ENCODE measurements at regions not wholly inside any gene's neighbourhood (a gene's known extent, or its start where the extent isn't known, plus 50 kb on each side); places are given as distances from the start of the nearest gene placed in this dataset.

- DNase-seq = no peak
- no peaks in the 10 kb centered on the region for H3K36me3 Mint-ChIP-seq
- peaks cover 0 to 28% (median 8%) of the 10 kb centered on the region in 3 donors for H3K27me3 Mint-ChIP-seq
- H3K9me3 Mint-ChIP-seq = peaks cover 2 to 11% (median 8%) of the 10 kb centered on the region in 7 donors
- no peak overlapping the region for H3K27ac Mint-ChIP-seq
- H3K4me3 Mint-ChIP-seq = no peak overlapping the region
- ATAC-seq (ENCODE audit: low read depth in 2 of 2) = no peak
- no peaks in the 10 kb centered on the region for H3K4me1 Mint-ChIP-seq
These were observed 73.7 kb upstream of the TNFRSF21 start for GRCh38 chr6:47383360-47383759.

- H3K36me3 Mint-ChIP-seq = peaks cover 8 to 30% of the 10 kb centered on the region in 2 donors
- peaks cover 0 to 7% (median 5%) of the 10 kb centered on the region in 3 donors for H3K27me3 Mint-ChIP-seq
- DNase-seq (no peak), ATAC-seq (ENCODE audit: low read depth in 2 of 2) (no peak)
- no peak overlapping the region for H3K4me3 Mint-ChIP-seq
- H3K27ac Mint-ChIP-seq = peak overlapping the region in 1 of 6 donors; percentile 47
- H3K4me1 Mint-ChIP-seq = no peaks in the 10 kb centered on the region
- H3K9me3 Mint-ChIP-seq = peaks cover 10 to 29% (median 21%) of the 10 kb centered on the region in 7 donors
These were observed 82.0 kb upstream of the TNFRSF21 start for GRCh38 chr6:47391675-47392074.

GRCh38 chr6:47392251-47392650 lies 82.5 kb upstream of the TNFRSF21 start:
- H3K4me3 Mint-ChIP-seq = no peak overlapping the region
- H3K9me3 Mint-ChIP-seq = peaks cover 10 to 29% (median 21%) of the 10 kb centered on the region in 7 donors
- H3K36me3 Mint-ChIP-seq = peaks cover 8 to 30% of the 10 kb centered on the region in 2 donors
- no peaks in the 10 kb centered on the region for H3K4me1 Mint-ChIP-seq
- H3K27me3 Mint-ChIP-seq = peaks cover 0 to 7% (median 5%) of the 10 kb centered on the region in 3 donors
- no peak for ATAC-seq (ENCODE audit: low read depth in 2 of 2)
- no peak for DNase-seq
- no peak overlapping the region for H3K27ac Mint-ChIP-seq

DNA sequence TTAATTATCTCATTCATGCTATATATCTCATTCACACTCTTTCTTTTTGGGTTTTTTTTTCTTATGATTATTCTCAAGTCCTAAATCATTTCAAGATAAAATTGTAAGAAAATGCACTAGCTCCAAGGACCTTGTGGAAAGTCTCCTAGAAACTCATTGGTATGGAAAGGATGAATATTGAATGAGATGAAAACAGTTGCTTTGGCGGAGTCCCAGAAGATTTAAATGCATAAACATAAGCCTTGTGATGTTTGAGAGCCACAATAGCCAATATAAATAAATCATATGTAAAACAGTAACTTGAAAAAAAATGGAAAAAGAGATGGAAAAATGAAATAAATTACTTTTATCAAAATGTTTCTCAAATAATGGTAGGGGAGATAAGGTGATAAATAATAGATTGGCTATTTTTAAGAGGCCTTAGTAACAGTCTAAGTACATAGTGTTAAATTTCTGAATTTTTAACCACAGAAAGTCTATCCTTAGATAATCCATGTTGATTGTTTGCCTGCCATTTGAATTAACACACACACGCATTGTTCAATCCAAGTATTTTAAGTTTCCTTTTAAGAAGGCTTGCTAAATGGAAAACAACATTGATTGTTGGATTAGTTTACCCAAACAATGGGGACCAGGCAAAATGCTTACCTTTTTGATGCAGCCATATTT lies 81.1 kb upstream of the CD2AP start:
- Mint-ChIP-seq H3K27me3 (peaks cover 0 to 5% (median 0%) of the 10 kb centered on the region in 3 donors), H3K36me3 (peaks cover 0 to 11% of the 10 kb centered on the region in 2 donors), H3K27ac (no peak overlapping the region), H3K4me3 (no peak overlapping the region), H3K9me3 (peaks cover 0 to 9% (median 4%) of the 10 kb centered on the region in 7 donors), H3K4me1 (no peaks in the 10 kb centered on the region)
- DNase-seq (no peak), ATAC-seq (ENCODE audit: low read depth in 2 of 2) (no peak)

- H3K9me3 Mint-ChIP-seq = no peaks in the 10 kb centered on the region
- peaks cover 4 to 7% (median 6%) of the 10 kb centered on the region in 3 donors for H3K4me1 Mint-ChIP-seq
- DNase-seq (no peak), ATAC-seq (ENCODE audit: low read depth in 2 of 2) (no peak)
- no peak overlapping the region for H3K4me3 Mint-ChIP-seq
- H3K27me3 Mint-ChIP-seq = no peaks in the 10 kb centered on the region
- no peaks in the 10 kb centered on the region for H3K36me3 Mint-ChIP-seq
- H3K27ac Mint-ChIP-seq = no peak overlapping the region
These were observed 77.0 kb upstream of the CD2AP start for GRCh38 chr6:47400581-47400980.

DNA sequence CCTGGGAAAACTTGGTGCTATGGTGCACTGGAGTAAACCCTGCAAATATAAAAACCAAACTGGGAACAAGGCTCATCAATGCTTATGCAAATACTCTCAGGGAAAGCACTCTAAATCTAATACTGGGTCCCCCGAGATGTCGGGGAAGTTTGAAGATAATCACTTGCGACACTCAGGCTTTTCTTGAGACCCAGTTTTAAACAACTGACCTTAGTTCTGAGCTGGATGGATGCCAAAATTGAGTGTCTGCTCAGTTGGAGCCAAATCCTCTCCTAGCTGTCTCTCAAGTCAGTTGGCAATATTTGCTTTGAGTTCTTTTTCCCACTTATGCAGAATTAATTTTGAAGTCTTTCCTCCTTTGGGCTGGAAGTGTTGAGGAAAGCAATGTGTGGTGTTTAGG lies 75.5 kb upstream of the CD2AP start:
- H3K4me1 Mint-ChIP-seq = peaks cover 4 to 7% (median 6%) of the 10 kb centered on the region in 3 donors
- no peaks in the 10 kb centered on the region for H3K27me3 Mint-ChIP-seq
- ATAC-seq (ENCODE audit: low read depth in 2 of 2) (no peak), DNase-seq (no peak)
- H3K9me3 Mint-ChIP-seq = no peaks in the 10 kb centered on the region
- H3K4me3 Mint-ChIP-seq = no peak overlapping the region
- no peak overlapping the region for H3K27ac Mint-ChIP-seq
- H3K36me3 Mint-ChIP-seq = no peaks in the 10 kb centered on the region

DNA sequence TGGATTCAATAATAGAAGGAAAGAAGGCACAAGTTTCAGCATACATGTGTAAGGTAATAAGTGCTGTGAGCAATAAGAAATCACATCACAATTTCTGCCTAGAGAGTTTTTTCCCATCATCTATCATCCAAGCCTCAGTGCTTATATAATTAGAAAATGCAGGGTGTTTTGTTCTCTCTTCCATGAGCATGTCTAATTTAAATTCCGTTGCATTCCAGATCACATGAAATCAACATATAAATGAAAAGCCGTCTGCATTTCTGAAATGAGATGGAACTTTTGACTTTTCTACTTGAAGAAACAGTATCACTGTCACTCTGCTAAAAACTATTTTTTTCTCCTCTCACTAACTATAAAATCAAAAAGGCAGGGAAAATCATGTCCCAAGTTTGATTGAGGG lies 74.5 kb upstream of the CD2AP start:
- Mint-ChIP-seq H3K4me3 (no peak overlapping the region), H3K4me1 (peaks cover 4 to 7% (median 6%) of the 10 kb centered on the region in 3 donors), H3K9me3 (no peaks in the 10 kb centered on the region), H3K36me3 (no peaks in the 10 kb centered on the region), H3K27me3 (no peaks in the 10 kb centered on the region), H3K27ac (no peak overlapping the region)
- ATAC-seq (ENCODE audit: low read depth in 2 of 2) (no peak), DNase-seq (no peak)

DNA sequence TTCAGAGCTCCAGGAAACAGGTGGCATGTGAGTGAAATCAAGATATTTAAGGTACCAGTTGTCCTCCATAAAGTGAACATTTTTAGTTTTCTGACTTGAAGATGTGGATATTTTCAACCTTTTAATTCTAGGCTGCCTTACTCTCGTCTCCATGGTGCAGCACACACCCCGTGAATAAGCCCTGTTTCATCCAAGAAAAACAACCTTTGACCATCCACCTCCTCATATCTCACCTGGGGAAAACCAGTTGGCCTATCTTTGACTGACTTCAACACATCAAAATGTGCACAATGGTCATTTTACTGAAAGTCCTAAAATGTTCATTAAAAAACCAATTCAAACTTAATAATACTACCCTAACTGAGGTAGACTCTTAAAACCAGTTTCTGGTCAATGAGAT lies 73.8 kb upstream of the CD2AP start:
- no peaks in the 10 kb centered on the region for H3K9me3 Mint-ChIP-seq
- peaks cover 4 to 7% (median 6%) of the 10 kb centered on the region in 3 donors for H3K4me1 Mint-ChIP-seq
- DNase-seq (no peak), ATAC-seq (ENCODE audit: low read depth in 2 of 2) (no peak)
- no peak overlapping the region for H3K27ac Mint-ChIP-seq
- no peaks in the 10 kb centered on the region for H3K27me3 Mint-ChIP-seq
- no peaks in the 10 kb centered on the region for H3K36me3 Mint-ChIP-seq
- H3K4me3 Mint-ChIP-seq = peak overlapping the region in 4 of 8 donors; percentile 0 to 58 (median 16)

DNA sequence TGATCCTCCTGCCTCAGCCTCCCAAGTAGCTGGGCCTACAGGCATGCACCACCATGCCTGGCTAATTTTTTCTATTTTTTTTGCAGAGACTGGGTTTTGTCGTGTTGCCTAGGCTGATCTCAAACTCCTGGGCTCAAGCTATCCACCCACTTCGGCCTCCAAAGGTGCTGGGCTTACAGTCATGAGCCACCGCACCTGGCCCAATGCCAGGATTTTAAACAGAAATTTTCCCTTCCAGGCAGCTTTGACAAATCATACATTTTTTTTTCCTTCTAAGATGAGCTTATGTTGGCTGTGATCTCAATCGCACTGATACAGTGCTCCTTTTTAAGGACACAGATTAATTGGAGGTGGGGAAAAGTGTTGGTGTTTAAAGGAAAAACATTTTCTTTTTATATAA lies 73.2 kb upstream of the CD2AP start:
- Mint-ChIP-seq H3K36me3 (no peaks in the 10 kb centered on the region), H3K27ac (no peak overlapping the region), H3K27me3 (no peaks in the 10 kb centered on the region), H3K4me3 (no peak overlapping the region), H3K4me1 (peaks cover 4 to 7% (median 6%) of the 10 kb centered on the region in 3 donors), H3K9me3 (no peaks in the 10 kb centered on the region)
- DNase-seq = no peak
- no peak for ATAC-seq (ENCODE audit: low read depth in 2 of 2)

- H3K4me3 Mint-ChIP-seq = no peak overlapping the region
- no peak for ATAC-seq (ENCODE audit: low read depth in 2 of 2)
- H3K27ac Mint-ChIP-seq = peak overlapping the region in 2 of 6 donors; percentile 26 to 29
- H3K36me3 Mint-ChIP-seq = no peaks in the 10 kb centered on the region
- DNase-seq = no peak
- H3K4me1 Mint-ChIP-seq = peaks cover 4 to 7% (median 6%) of the 10 kb centered on the region in 3 donors
- no peaks in the 10 kb centered on the region for H3K9me3 Mint-ChIP-seq
- H3K27me3 Mint-ChIP-seq = no peaks in the 10 kb centered on the region
These were observed 72.3 kb upstream of the CD2AP start for GRCh38 chr6:47405273-47405672.

DNA sequence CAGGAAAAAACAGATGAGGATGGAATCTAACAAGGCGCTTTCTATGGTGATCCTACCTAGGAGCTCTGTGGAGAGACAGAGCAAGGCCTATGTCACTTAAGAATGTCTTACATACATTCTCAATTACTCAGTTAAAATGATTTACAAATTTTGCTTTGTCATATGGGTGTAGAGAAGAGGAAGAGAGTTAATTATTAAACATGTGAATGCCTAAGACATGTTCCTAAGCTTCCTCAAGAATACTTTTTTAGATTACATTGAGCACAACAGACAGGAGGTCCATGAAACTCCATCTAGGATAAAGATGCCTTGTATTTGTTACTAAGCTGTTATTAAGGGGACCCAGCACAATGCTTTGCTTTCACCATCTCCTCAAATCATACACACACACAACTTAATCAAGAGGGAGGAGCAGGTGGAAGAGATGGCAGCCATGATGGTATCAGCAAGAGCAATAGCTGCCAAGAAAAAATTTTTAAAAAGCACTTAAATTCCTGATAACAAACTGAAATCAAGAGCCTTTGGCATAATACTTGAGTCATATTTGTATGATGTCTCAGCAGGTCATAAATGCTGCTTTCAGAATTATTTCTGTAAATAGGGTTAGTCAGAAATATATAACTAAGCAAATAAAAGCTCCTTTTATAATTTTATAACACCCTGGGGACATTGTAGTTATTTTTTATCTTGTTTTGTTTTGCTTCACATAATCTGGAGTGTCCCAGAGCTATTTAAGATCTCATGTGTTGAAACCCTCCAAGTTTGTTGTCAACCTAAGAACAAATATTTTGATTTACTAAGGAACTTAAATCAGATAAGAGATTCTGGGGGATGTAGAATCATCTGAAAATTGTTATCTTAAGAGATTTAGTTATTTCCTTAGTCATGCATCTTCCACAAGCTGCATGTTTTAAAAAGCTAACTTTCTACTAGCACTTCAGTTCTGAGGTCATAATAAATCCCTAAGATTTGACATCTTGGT lies 70.0 kb upstream of the CD2AP start:
- peaks cover under 1 to 6% (median 3%) of the 10 kb centered on the region in 3 donors for H3K4me1 Mint-ChIP-seq
- no peaks in the 10 kb centered on the region for H3K36me3 Mint-ChIP-seq
- H3K27me3 Mint-ChIP-seq = no peaks in the 10 kb centered on the region
- DNase-seq (no peak), ATAC-seq (ENCODE audit: low read depth in 2 of 2) (no peak)
- no peak overlapping the region for H3K4me3 Mint-ChIP-seq
- peak overlapping the region in 1 of 6 donors; percentile 15 for H3K27ac Mint-ChIP-seq
- H3K9me3 Mint-ChIP-seq = no peaks in the 10 kb centered on the region

DNA sequence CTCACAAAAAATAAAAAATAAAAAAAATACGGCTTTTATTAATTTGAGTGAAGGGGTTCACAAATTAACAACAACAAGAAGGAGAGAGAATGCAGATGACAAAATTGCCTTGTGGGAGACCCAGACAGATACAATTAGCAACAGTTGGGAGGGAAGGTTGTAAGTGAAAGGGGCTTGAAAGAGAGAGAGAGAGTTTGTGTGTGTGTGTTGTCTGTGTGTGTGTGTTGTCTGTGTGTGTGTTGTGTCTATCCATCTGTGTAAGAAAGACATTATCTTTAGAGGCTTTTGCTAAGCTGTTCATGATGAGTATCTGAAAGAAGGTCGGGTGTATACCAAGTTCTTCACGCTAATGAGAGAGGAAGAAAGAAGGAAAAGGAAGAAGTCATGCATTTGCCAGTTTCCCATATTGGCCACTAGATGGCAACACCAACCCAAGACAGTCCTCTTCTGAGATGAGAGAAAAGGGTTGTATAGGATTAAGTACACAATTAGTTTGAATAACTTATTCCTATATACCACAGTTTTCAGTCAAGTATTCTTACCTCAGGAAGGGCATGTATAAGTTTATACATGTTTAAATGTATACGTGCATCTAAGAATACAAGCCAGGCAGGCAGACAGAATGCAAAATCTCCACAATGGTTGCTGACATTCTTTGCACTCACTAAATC lies 63.7 kb upstream of the CD2AP start:
- DNase-seq (peak; percentile 51), ATAC-seq (ENCODE audit: low read depth in 2 of 2) (peak; percentile 79 to 84)
- H3K4me3 Mint-ChIP-seq = peak overlapping the region; percentile 76 to 91 (median 84)
- peak overlapping the region in 5 of 6 donors; percentile 15 to 85 (median 74) for H3K27ac Mint-ChIP-seq
- H3K36me3 Mint-ChIP-seq = no peaks in the 10 kb centered on the region
- H3K27me3 Mint-ChIP-seq = no peaks in the 10 kb centered on the region
- H3K4me1 Mint-ChIP-seq = peaks cover 13 to 23% (median 18%) of the 10 kb centered on the region in 3 donors
- H3K9me3 Mint-ChIP-seq = no peaks in the 10 kb centered on the region

- H3K27ac Mint-ChIP-seq = peak overlapping the region; percentile 40 to 94 (median 84)
- DNase-seq = peak; percentile 31
- no peaks in the 10 kb centered on the region for H3K9me3 Mint-ChIP-seq
- peak overlapping the region; percentile 76 to 91 (median 84) for H3K4me3 Mint-ChIP-seq
- peaks cover 13 to 23% (median 18%) of the 10 kb centered on the region in 3 donors for H3K4me1 Mint-ChIP-seq
- no peaks in the 10 kb centered on the region for H3K36me3 Mint-ChIP-seq
- no peaks in the 10 kb centered on the region for H3K27me3 Mint-ChIP-seq
- peak; percentile 67 to 69 for ATAC-seq (ENCODE audit: low read depth in 2 of 2)
These were observed 63.0 kb upstream of the CD2AP start for GRCh38 chr6:47414423-47415167.

All from naive B cell (primary cell).